HG02943 (cell line): ENCODE measurements at regions not wholly inside any gene's neighbourhood (a gene's known extent, or its start where the extent isn't known, plus 50 kb on each side); places are given as distances from the start of the nearest gene placed in this dataset.
"Not testable (repeated sequence)": the region's sequence is repeated elsewhere in the genome, so short reads cannot be mapped to it uniquely, and the experiment has no call there.

Experiments used
- ATAC-seq: cut with Tn5 transposase; IDR thresholded peaks from one replicate; pipeline ENCODE4 v1.9.1; 2021; ENCODE audit warnings: mild to moderate bottlenecking, low read depth, moderate library complexity; ENCODE audit not compliant: unreplicated experiment

- no peak for ATAC-seq
These were observed 50.2 kb upstream of the DACT2 start for GRCh38 chr6:168369786-168370185.

- ATAC-seq = peak; percentile 55
These were observed 50.9 kb upstream of the DACT2 start for GRCh38 chr6:168370310-168370991.

- ATAC-seq = no peak
These were observed 51.6 kb upstream of the DACT2 start for GRCh38 chr6:168371185-168371584.

- no peak for ATAC-seq
These were observed 52.0 kb upstream of the DACT2 start for GRCh38 chr6:168371618-168371980.

- ATAC-seq = no peak
These were observed 52.6 kb upstream of the DACT2 start for GRCh38 chr6:168371981-168372711.

DNA sequence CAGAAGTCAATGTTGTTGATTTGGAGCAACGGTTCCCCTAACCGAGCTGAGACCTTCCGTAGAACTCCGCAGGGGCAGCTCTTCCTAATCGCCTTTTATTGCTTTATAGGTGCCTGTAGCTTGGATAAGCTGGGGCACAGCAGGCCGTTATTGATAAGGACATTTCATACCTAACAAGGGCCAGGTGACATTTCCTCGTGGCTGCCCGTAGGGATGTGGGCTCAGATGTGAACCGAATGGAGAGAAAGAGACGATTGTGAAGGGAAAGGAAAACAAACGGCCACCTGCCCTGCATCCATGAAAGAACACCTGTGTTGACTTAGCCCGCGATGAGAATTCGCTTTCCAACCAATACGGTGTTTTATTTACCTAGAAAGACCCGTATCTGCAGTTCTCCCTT is 53.3 kb upstream of the DACT2 start:
- ATAC-seq = no peak

- no peak for ATAC-seq
These were observed 53.8 kb upstream of the DACT2 start for GRCh38 chr6:168373389-168373788.

- ATAC-seq = no peak
These were observed 54.5 kb upstream of the DACT2 start for GRCh38 chr6:168374051-168374502.

DNA sequence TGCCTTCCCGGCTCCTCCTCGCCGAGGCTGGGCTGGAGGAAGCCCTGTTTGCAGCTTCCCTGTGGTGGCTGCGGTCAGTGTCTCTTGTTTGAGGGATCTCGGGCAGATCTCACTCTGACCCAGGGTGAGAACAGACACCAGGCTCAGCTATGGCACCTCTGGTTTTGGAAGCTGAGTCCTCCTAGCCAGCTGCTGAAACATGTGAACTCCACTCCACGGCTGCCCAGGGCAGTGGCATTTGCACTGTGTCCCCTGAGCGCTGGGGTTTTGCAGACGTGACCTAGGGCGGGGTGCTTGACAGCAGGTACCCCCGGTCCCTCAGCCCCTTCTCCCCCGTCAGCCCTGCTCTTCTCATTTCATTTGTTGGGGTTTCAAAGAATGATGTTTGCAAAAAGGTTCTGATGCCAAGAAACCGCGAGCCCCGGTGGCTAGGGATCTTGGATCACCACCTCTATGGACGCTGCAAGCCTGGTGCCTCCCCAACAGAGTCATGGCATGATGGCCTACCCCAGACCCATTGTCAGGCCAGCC is 55.0 kb upstream of the DACT2 start:
- ATAC-seq = no peak

DNA sequence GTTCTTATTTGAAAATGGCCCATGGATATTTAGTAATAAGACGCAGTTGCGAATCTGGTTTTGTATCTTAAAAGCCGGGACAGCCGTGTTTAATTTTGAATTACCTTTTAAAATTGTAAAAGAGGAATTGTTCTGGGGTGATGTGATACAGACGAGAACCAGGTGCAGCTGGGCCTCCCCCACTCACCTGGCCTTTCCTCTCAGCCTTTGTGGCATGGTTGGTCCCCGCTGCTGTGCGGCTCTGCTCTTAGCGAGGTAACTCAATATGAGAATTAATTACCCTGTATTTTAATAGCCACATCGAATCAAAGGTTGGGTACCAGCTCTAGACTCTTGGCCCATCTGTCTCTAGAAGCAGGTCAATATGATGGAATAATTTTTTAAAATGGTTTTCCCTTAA is 56.5 kb upstream of the DACT2 start:
- ATAC-seq = no peak

DNA sequence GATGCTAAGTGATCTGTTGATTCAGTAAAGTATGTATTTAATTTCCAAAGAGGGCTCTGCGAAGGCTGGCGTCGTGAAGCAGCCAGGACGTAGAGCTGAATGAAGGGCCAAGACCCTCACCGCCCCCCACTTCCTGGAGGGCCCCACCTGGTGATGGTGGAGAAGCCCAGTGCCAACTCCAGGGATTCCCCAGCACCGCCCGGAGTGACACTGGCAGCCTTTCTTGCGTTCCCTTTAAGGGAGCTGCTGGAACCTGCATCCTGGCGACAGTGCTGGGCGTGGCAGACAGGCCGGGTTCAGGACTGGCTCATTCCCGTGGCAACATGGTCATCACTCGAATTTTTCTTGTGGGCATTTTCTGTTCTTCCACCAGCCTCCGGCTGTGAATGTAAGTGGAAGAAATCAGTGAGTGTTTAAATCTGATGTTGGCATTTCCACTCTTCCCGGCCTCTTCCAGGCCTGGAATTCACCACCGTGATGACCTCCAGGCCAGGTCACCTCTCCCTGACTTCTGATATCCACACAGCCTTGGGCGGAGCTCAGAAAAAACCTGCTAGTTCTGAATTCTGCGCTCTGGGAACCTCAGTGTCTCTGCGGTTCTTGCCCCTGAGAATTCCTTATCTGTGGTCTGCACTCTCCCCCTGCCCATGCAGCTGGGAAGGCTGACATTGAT is 57.4 kb upstream of the DACT2 start:
- no peak for ATAC-seq

DNA sequence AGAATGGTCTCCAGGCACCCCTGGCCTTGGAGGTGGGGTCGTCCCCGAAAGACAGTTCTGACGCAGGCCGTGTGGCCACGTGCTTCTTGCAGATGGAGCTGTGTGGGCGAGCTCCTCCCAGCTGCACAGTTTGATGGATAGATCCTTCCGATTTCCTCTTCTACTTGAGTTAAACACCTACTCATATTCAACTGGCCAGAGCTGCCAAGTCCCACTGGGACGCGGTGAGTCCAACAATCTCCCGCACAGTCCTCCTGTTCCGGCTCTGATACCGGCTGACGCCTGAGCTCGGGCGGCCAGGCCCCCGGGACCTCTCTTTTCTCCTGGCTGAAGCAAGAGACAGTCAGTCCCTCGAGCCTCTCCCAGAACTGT is 57.9 kb upstream of the DACT2 start:
- no peak for ATAC-seq

- ATAC-seq = no peak
These were observed 58.6 kb upstream of the DACT2 start for GRCh38 chr6:168377856-168378832.

DNA sequence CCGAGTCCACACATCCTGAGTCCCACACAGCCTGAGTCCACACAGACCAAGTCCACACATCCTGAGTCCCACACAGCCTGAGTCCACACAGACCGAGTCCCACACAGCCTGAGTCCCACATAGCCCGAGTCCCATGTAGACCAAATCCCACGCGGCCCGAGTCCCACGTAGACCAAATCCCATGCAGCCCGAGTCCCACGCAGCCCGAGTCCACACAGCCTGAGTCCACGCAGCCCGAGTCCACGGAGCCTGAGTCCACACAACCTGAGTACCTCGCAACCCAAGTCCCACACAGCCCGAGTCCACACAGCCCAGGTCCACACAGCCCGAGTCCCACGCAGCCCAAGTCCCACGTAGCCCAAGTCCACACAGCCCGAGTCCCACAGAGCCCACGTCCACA is 60.0 kb upstream of the DACT2 start:
- ATAC-seq = not testable (repeated sequence)

GRCh38 chr6:168380166-168380955 is 60.6 kb upstream of the SMOC2 start:
- not testable (repeated sequence) for ATAC-seq

GRCh38 chr6:168380956-168381605 is 59.9 kb upstream of the SMOC2 start:
- ATAC-seq = no peak

DNA sequence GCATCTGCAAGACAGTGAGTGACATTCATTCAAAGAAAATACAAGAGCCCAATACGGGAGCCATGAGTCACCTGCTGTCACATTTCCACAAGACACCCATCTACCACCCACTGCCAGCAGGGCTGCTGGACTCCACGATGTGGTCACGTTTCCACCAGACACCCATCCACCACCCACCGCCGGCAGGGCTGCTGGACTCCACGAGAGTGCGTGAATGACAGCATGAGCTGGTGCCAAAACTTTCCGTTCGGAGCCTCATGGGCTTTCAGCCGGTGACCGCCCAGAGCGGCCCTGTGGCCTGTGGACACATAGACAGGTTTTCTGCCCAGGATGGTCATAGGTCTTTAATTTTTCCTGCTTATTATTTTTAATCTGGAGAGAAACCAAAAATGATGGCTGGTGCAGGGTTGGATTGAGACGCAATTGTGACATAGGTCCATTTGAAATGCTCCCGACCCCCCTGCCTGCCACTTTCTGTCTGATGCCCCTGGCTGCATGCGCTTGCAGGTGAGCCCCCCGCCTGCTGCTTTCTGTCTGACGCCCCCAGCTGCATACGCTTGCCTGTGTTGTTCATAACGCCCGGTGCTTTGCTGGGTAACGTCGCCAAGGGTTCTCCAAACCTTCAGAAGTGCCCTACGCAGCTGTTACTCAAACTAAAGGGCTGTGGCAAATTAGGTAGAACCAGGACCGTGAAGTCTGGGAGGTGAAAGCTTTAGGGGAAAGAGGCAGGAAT is 59.1 kb upstream of the SMOC2 start:
- ATAC-seq = no peak
